HCT116 (cell line): ENCODE measurements at regions not wholly inside any gene's neighbourhood (a gene's known extent, or its start where the extent isn't known, plus 50 kb on each side); places are given as distances from the start of the nearest gene placed in this dataset.

Experiments
- ATAC-seq: fragments of 200-7000 bp; cut with Tn5 transposase; 2 replicates; pipeline ENCODE4 v1.9.1; 2020; ENCODE audit warnings: mild to moderate bottlenecking, moderate library complexity
- BruUV-seq: library from RNA; stranded (reverse); fragments of 400-500 nt; replicated peaks from 2 replicates; lab custom pipeline; 2021; lab: Mats Ljungman, UMichigan
- CTCF ChIA-PET: fragments of 300-600 bp; sonication (Branson Sonifier 250); formaldehyde crosslinking; loops from one replicate; lab custom pipeline; 2021; ENCODE audit warnings: antibody characterized with exemption; lab: Charles Lee
- POLR2A ChIA-PET: fragments of 300-600, 350-600 bp; sonication (Branson Sonifier 250); formaldehyde crosslinking; loops from one replicate; lab custom pipeline; 2021; ENCODE audit warnings: antibody characterized with exemption; lab: Charles Lee
- RAD21 ChIA-PET, 2 experiments: fragments of 300-600 bp; sonication (Branson Sonifier 250); formaldehyde crosslinking; loops; one replicate each; lab custom pipeline; 2023; ENCODE audit warnings: low total read pairs in 2 of 2; ENCODE audit not compliant: uncharacterized antibody in 2 of 2, unreplicated experiment in 2 of 2, low non-redundant PET in 1 of 2; lab: Charles Lee
- DNase-seq: peaks from one replicate; pipeline ENCODE4 v3.0.0-alpha.2; 2010; ENCODE audit warnings: low read depth, low spot score
- H2AFZ ChIP-seq: fragments of 200-600 bp; shearing (Covaris generic), sonication (generic); 2 replicates; pipeline ENCODE4 v1.6.1; 2017; ENCODE audit warnings: low read depth, mixed run types, mixed read lengths, antibody characterized with exemption, low read length; ENCODE audit not compliant: poor library complexity, severe bottlenecking
- H3K27ac ChIP-seq: 2 replicates; pipeline ENCODE4 v1.5.1; 2012; ENCODE audit warnings: low read depth, low read length
- H3K27me3 ChIP-seq: fragments of 200-600 bp; sonication (generic); 2 replicates; pipeline ENCODE4 v1.6.1; 2016; ENCODE audit warnings: mixed run types, low read length, mixed read lengths; ENCODE audit not compliant: insufficient read depth
- H3K36me3 ChIP-seq, 2 experiments: fragments of 200-500 bp in 1 of 2; fragments of 200-600 bp in 1 of 2; sonication (Bioruptor generic) in 1 of 2; sonication (generic) in 1 of 2; 2 replicates each; pipeline versions ENCODE4 v1.5.1 to v1.6.1; 2014 to 2016; ENCODE audit warnings: low read length in 2 of 2, inconsistent platforms in 1 of 2, mixed read lengths in 1 of 2, mixed run types in 1 of 2; ENCODE audit not compliant: insufficient read depth in 2 of 2, control insufficient read depth in 1 of 2
- H3K4me1 ChIP-seq, 2 experiments: fragments of 200-600 bp in 1 of 2; sonication (generic) in 1 of 2; 2 replicates each; pipeline versions ENCODE4 v1.5.1 to v1.6.1; 2012 to 2017; ENCODE audit warnings: low read length in 2 of 2, inconsistent platforms in 1 of 2, mild to moderate bottlenecking in 1 of 2, mixed read lengths in 1 of 2, mixed run types in 1 of 2, moderate library complexity in 1 of 2; ENCODE audit not compliant: insufficient read depth in 2 of 2, control insufficient read depth in 1 of 2
- H3K4me2 ChIP-seq: fragments of 200-600 bp; sonication (generic); 2 replicates; pipeline ENCODE4 v1.6.1; 2017; ENCODE audit warnings: mixed run types, low read length, mixed read lengths
- H3K4me3 ChIP-seq, 2 experiments: fragments of 200-600 bp in 1 of 2; sonication (generic) in 1 of 2; replicated peaks in 1 of 2; 2 replicates each; pipeline ENCODE4 v1.5.1; 2011 to 2016; ENCODE audit warnings: low read length in 2 of 2, control low read depth in 1 of 2, low read depth in 1 of 2, mild to moderate bottlenecking in 1 of 2, mixed read lengths in 1 of 2, mixed run types in 1 of 2
- H3K79me2 ChIP-seq: fragments of 200-600 bp; sonication (generic); 2 replicates; pipeline ENCODE4 v1.6.1; 2017; ENCODE audit warnings: mild to moderate bottlenecking, mixed run types, low read length, moderate library complexity, mixed read lengths; ENCODE audit not compliant: insufficient read depth
- H3K9ac ChIP-seq: fragments of 200-600 bp; sonication (generic); 2 replicates; pipeline ENCODE4 v1.6.1; 2016; ENCODE audit warnings: low read length, mixed read lengths
- H3K9me2 ChIP-seq: fragments of 200-600 bp; sonication (generic), shearing (Covaris generic); 2 replicates; pipeline ENCODE4 v1.6.1; 2017; ENCODE audit warnings: mixed run types, mild to moderate bottlenecking, moderate library complexity; ENCODE audit not compliant: insufficient read depth
- H3K9me3 ChIP-seq, 2 experiments: fragments of 200-500 bp in 1 of 2; fragments of 200-600 bp in 1 of 2; sonication (Bioruptor generic) in 1 of 2; sonication (generic) in 1 of 2; 2 replicates each; pipeline ENCODE4 v1.6.1; 2014 to 2017; ENCODE audit warnings: low read length in 2 of 2, mixed read lengths in 2 of 2, inconsistent platforms in 1 of 2, low read depth in 1 of 2, mild to moderate bottlenecking in 1 of 2, mixed run types in 1 of 2, moderate library complexity in 1 of 2; ENCODE audit not compliant: control insufficient read depth in 1 of 2, insufficient read depth in 1 of 2
- H4K20me1 ChIP-seq: fragments of 200-600 bp; sonication (generic), shearing (Covaris generic); 2 replicates; pipeline ENCODE4 v1.6.1; 2017; ENCODE audit warnings: mixed run types, mild to moderate bottlenecking, moderate library complexity; ENCODE audit not compliant: insufficient read depth
- EZH2phosphoT487 ChIP-seq: fragments of 200-600 bp; IDR thresholded peaks from 2 replicates; pipeline ENCODE4 v1.6.1; 2018; ENCODE audit warnings: antibody characterized with exemption, borderline replicate concordance
- FOSL1 ChIP-seq: IDR thresholded peaks from 2 replicates; pipeline ENCODE4 v1.6.1; 2012; ENCODE audit warnings: low read depth
- POLR2A ChIP-seq: IDR thresholded peaks from 2 replicates; pipeline ENCODE4 v1.7.0; 2011; ENCODE audit warnings: borderline replicate concordance; ENCODE audit not compliant: insufficient read depth, insufficient read length; ENCODE audit errors: extremely low read depth
- RAD21 ChIP-seq: IDR thresholded peaks from 2 replicates; pipeline ENCODE4 v1.6.1; 2012; ENCODE audit warnings: low read depth, mild to moderate bottlenecking
- SP1 ChIP-seq: IDR thresholded peaks from 2 replicates; pipeline ENCODE4 v1.6.1; 2012; ENCODE audit warnings: low read depth
- TCF7L2 ChIP-seq: IDR thresholded peaks from 2 replicates; pipeline ENCODE4 v1.7.0; 2011; ENCODE audit warnings: borderline replicate concordance, inconsistent platforms; ENCODE audit not compliant: insufficient read depth, insufficient read length; ENCODE audit errors: extremely low read depth
- ZFX ChIP-seq: fragments of 450-650 bp; IDR thresholded peaks from 2 replicates; pipeline ENCODE4 v1.6.1; 2017
- ZNF274 ChIP-seq: fragments of 200-500 bp; sonication (Bioruptor generic); IDR thresholded peaks from 2 replicates; pipeline ENCODE4 v1.6.1; 2014; ENCODE audit warnings: mild to moderate bottlenecking, low read depth, low read length, inconsistent platforms
- intact Hi-C: fragments of 100-400 bp; cut with micrococcal nuclease; formaldehyde crosslinking; loops from 2 replicates; pipeline ENCODE4 v1.10.0; 2022
- TF ChIP-seq, protein P1 (sequence below): IDR thresholded peaks from 2 replicates; pipeline ENCODE4 v1.6.1; 2011; ENCODE audit warnings: mild to moderate bottlenecking, low read length, moderate library complexity; ENCODE audit not compliant: insufficient replicate concordance; ENCODE audit errors: extremely low read depth
- TF ChIP-seq, protein P2 (sequence below), 3 experiments: fragments of 200-600 bp in 1 of 3; sonication (generic) in 1 of 3; IDR thresholded peaks in 2 of 3; conservative IDR thresholded peaks in 1 of 3; 2 replicates each; pipeline ENCODE4 v1.5.1; 2012 to 2017; ENCODE audit warnings: low read depth in 2 of 3, low read length in 2 of 3, antibody characterized with exemption in 1 of 3, borderline replicate concordance in 1 of 3, control low read depth in 1 of 3, mild to moderate bottlenecking in 1 of 3, mixed read lengths in 1 of 3, mixed run types in 1 of 3, moderate library complexity in 1 of 3; ENCODE audit not compliant: insufficient read depth in 1 of 3
- TF ChIP-seq, protein P3 (sequence below): IDR thresholded peaks from 2 replicates; pipeline ENCODE4 v1.6.1; 2012
- TF ChIP-seq, protein P4 (sequence below): IDR thresholded peaks from 2 replicates; pipeline ENCODE4 v1.6.1; 2012; ENCODE audit warnings: low read depth

DNA sequence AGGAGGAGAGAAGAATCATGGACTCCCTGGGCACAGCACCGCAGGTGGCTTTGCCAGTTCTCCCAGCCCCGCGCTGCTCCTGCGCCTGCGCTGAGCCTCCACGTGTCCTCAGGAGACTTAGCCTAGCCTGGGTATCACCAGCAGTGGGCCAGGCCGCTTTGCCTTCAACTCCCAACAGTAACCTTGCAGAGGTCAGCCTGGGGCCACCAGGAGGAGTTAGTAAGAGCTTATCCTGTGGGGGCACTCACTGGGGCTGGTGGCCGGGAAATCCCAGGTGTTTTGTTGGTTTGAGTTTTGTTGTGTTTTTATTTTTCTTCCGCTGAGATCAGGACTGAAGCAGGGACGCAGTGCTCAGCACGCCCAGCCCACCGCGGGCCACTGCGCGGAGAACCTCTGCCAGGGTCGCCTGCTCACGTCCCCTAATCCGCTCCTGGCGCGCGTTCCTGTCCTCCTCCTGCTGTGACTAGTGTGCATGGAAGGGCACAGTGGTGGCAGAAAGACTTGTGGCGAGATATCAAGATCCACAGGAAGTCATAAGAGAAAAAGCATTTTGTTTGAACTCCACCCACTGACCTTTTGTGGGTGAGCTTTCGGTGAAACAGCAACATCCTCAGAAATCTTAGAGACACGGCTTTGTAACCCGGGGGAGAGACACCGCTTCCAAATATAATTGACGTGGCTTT is 207.4 kb upstream of the RFC3 start:
- ChIA-PET POLR2A (no interaction called here), RAD21 (no interaction called here), CTCF (no interaction called here)
- Histone ChIP-seq H3K27me3 (no peaks in the 10 kb centered on the region), H3K9me2 (no peaks in the 10 kb centered on the region), H3K36me3 (no peaks in the 10 kb centered on the region), H3K4me2 (no peak overlapping the region), H3K4me1 (no peaks in the 10 kb centered on the region), H3K4me3 (no peak overlapping the region), H3K27ac (no peak overlapping the region), H3K9me3 (no peaks in the 10 kb centered on the region), H4K20me1 (no peaks in the 10 kb centered on the region), H2AFZ (no peak overlapping the region), H3K9ac (no peak overlapping the region), H3K79me2 (no peaks in the 10 kb centered on the region)
- BruUV-seq, result no TSS peak
- DNase-seq (no peak), ATAC-seq (no peak)
- intact Hi-C loops, result no loop called here
- TF ChIP-seq POLR2A, result no peak
- TF ChIP-seq, protein P1, sequence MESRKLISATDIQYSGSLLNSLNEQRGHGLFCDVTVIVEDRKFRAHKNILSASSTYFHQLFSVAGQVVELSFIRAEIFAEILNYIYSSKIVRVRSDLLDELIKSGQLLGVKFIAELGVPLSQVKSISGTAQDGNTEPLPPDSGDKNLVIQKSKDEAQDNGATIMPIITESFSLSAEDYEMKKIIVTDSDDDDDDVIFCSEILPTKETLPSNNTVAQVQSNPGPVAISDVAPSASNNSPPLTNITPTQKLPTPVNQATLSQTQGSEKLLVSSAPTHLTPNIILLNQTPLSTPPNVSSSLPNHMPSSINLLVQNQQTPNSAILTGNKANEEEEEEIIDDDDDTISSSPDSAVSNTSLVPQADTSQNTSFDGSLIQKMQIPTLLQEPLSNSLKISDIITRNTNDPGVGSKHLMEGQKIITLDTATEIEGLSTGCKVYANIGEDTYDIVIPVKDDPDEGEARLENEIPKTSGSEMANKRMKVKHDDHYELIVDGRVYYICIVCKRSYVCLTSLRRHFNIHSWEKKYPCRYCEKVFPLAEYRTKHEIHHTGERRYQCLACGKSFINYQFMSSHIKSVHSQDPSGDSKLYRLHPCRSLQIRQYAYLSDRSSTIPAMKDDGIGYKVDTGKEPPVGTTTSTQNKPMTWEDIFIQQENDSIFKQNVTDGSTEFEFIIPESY, result no peak
- no peak for TF ChIP-seq TCF7L2
- TF ChIP-seq, protein P2, sequence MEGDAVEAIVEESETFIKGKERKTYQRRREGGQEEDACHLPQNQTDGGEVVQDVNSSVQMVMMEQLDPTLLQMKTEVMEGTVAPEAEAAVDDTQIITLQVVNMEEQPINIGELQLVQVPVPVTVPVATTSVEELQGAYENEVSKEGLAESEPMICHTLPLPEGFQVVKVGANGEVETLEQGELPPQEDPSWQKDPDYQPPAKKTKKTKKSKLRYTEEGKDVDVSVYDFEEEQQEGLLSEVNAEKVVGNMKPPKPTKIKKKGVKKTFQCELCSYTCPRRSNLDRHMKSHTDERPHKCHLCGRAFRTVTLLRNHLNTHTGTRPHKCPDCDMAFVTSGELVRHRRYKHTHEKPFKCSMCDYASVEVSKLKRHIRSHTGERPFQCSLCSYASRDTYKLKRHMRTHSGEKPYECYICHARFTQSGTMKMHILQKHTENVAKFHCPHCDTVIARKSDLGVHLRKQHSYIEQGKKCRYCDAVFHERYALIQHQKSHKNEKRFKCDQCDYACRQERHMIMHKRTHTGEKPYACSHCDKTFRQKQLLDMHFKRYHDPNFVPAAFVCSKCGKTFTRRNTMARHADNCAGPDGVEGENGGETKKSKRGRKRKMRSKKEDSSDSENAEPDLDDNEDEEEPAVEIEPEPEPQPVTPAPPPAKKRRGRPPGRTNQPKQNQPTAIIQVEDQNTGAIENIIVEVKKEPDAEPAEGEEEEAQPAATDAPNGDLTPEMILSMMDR (IDR thresholded peaks at IDR 0.05 in 2 of 3, conservative IDR thresholded peaks at IDR 0.05 in 1 of 3; ENCODE audit: borderline replicate concordance in 1 of 3, insufficient read depth in 1 of 3, low read depth in 2 of 3, low read length in 2 of 3), result no peak
- no peak for TF ChIP-seq ZFX
- TF ChIP-seq, protein P3, sequence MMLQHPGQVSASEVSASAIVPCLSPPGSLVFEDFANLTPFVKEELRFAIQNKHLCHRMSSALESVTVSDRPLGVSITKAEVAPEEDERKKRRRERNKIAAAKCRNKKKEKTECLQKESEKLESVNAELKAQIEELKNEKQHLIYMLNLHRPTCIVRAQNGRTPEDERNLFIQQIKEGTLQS, result no peak
- no peak for TF ChIP-seq FOSL1
- TF ChIP-seq, protein P4, sequence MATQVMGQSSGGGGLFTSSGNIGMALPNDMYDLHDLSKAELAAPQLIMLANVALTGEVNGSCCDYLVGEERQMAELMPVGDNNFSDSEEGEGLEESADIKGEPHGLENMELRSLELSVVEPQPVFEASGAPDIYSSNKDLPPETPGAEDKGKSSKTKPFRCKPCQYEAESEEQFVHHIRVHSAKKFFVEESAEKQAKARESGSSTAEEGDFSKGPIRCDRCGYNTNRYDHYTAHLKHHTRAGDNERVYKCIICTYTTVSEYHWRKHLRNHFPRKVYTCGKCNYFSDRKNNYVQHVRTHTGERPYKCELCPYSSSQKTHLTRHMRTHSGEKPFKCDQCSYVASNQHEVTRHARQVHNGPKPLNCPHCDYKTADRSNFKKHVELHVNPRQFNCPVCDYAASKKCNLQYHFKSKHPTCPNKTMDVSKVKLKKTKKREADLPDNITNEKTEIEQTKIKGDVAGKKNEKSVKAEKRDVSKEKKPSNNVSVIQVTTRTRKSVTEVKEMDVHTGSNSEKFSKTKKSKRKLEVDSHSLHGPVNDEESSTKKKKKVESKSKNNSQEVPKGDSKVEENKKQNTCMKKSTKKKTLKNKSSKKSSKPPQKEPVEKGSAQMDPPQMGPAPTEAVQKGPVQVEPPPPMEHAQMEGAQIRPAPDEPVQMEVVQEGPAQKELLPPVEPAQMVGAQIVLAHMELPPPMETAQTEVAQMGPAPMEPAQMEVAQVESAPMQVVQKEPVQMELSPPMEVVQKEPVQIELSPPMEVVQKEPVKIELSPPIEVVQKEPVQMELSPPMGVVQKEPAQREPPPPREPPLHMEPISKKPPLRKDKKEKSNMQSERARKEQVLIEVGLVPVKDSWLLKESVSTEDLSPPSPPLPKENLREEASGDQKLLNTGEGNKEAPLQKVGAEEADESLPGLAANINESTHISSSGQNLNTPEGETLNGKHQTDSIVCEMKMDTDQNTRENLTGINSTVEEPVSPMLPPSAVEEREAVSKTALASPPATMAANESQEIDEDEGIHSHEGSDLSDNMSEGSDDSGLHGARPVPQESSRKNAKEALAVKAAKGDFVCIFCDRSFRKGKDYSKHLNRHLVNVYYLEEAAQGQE, result no peak
- no peak for TF ChIP-seq EZH2phosphoT487
- no peak for TF ChIP-seq SP1
- TF ChIP-seq ZNF274, result no peak
- TF ChIP-seq RAD21, result no peak
